ENCODE measurements at regions not wholly inside any gene's neighbourhood (a gene's known extent, or its start where the extent isn't known, plus 50 kb on each side); places are given as distances from the start of the nearest gene placed in this dataset.

DNA sequence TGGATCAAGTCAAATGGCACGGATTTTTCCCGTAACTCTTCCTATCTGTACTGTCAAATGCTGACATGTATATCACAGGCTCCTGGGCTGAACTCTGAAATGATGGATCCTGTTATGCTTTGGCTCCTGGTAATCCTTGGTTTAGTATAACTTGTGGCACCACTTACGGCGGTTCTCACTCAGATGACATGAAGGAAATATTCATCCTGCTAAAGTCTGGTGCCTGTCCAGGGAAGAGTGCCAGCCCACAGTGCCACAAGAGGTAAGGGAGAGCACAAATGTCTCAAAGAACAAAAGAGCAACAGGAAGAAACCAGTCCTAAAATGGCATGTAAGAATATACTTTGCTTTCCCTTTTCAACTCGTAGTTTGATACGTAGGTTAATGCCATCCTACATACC is 93.1 kb upstream of the TAB2 start:
- TF ChIP-seq, protein P1, sequence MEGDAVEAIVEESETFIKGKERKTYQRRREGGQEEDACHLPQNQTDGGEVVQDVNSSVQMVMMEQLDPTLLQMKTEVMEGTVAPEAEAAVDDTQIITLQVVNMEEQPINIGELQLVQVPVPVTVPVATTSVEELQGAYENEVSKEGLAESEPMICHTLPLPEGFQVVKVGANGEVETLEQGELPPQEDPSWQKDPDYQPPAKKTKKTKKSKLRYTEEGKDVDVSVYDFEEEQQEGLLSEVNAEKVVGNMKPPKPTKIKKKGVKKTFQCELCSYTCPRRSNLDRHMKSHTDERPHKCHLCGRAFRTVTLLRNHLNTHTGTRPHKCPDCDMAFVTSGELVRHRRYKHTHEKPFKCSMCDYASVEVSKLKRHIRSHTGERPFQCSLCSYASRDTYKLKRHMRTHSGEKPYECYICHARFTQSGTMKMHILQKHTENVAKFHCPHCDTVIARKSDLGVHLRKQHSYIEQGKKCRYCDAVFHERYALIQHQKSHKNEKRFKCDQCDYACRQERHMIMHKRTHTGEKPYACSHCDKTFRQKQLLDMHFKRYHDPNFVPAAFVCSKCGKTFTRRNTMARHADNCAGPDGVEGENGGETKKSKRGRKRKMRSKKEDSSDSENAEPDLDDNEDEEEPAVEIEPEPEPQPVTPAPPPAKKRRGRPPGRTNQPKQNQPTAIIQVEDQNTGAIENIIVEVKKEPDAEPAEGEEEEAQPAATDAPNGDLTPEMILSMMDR (conservative IDR thresholded peaks at IDR 0.05; ENCODE audit: low read depth, low read length) = no peak
- no peak for TF ChIP-seq EZH2 (IDR thresholded peaks at IDR 0.05; ENCODE audit: borderline replicate concordance, low read depth, low read length, poor library complexity, severe bottlenecking)
